Breast epithelium (tissue), 4 donors: ENCODE measurements at regions not wholly inside any gene's neighbourhood (a gene's known extent, or its start where the extent isn't known, plus 50 kb on each side); places are given as distances from the start of the nearest gene placed in this dataset.

Experiments used
- DNase-seq, 2 donors: peaks; one replicate each; pipeline ENCODE4 v3.0.0-alpha.2; 2019; ENCODE audit warnings: low spot score in 2 of 2
- H3K27ac ChIP-seq, 2 donors: fragments of 200-600 bp; sonication (generic) in 1 of 2; one replicate each; pipeline ENCODE4 v1.5.1; 2016 to 2019; ENCODE audit warnings: mild to moderate bottlenecking in 1 of 2
- H3K27me3 ChIP-seq, 2 donors: fragments of 200-600 bp; sonication (generic) in 1 of 2; one replicate each; pipeline versions ENCODE4 v1.5.1 to v1.6.0; 2017 to 2019; ENCODE audit warnings: control low read depth in 1 of 2, mild to moderate bottlenecking in 1 of 2
- H3K36me3 ChIP-seq: fragments of 200-600 bp; one replicate; pipeline ENCODE4 v1.5.1; 2019
- H3K4me1 ChIP-seq, 2 donors: fragments of 200-600 bp; sonication (generic); one replicate each; pipeline ENCODE4 v1.5.1; 2016 to 2019; ENCODE audit warnings: control low read depth in 1 of 2
- H3K4me3 ChIP-seq, 3 donors: fragments of 200-600 bp; sonication (generic); 1 replicate in 2 of 3; 2 replicates in 1 of 3; pipeline ENCODE4 v1.5.1; 2016 to 2019; ENCODE audit warnings: mild to moderate bottlenecking in 3 of 3, moderate library complexity in 2 of 3
- H3K9me3 ChIP-seq, 2 donors: fragments of 200-600 bp; sonication (generic) in 1 of 2; one replicate each; pipeline ENCODE4 v1.5.1; 2016 to 2019; ENCODE audit warnings: control low read depth in 1 of 2
- POLR2A ChIP-seq: fragments of 450-650 bp; IDR thresholded peaks from one replicate; pipeline ENCODE4 v1.6.1; 2016; ENCODE audit warnings: antibody characterized with exemption, mild to moderate bottlenecking, moderate library complexity
- POLR2AphosphoS5 ChIP-seq, 3 donors: sonication (generic); formaldehyde crosslinking; IDR thresholded peaks; one replicate each; pipeline ENCODE4 v1.6.1; 2017; ENCODE audit warnings: antibody characterized with exemption in 3 of 3
- intact Hi-C: fragments of 100-400 bp; cut with DNase I; formaldehyde crosslinking; loops from one replicate; pipeline ENCODE4 v1.15.1; 2023; ENCODE audit warnings: low total_unique reads
- TF ChIP-seq, protein P1 (sequence below), 3 donors: fragments of 450-650 bp; IDR thresholded peaks; one replicate each; pipeline ENCODE4 v1.5.1; 2016 to 2017; ENCODE audit warnings: antibody characterized with exemption in 3 of 3, mild to moderate bottlenecking in 3 of 3, moderate library complexity in 3 of 3

DNA sequence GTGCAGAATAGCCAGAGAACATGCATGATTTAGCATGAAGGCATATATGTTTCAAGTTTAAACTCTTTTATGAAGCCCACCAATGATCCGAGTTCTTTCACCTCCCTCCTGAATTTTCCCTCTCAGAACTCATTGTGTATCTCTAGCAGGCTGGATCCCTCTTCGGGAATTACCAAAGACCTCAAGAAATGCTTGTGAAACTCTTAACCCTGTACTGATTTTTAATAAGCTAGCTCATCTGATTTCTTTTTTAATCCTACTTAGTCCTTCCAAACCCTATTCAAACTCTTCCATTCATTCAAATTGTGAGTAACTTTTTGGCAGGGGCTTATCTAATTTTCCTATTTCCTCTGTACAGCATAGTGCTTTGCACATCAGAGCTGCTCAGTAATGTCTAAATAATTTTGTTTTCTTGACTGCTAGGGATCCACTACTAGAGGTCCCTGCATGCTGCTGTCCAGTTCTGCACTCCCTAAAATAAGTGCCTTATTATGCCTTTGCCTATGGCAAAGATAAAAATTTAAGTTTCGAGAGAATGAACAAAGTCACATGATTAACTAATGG is 723.8 kb downstream of the CDH11 start:
- no peak for DNase-seq
- Histone ChIP-seq H3K9me3 (no peaks in the 10 kb centered on the region), H3K4me1 (no peaks in the 10 kb centered on the region), H3K36me3 (no peaks in the 10 kb centered on the region), H3K27me3 (no peaks in the 10 kb centered on the region), H3K4me3 (no peak overlapping the region), H3K27ac (no peak overlapping the region)
- TF ChIP-seq POLR2AphosphoS5 (IDR thresholded peaks at IDR 0.05) (no peak), POLR2A (no peak)
- TF ChIP-seq, protein P1, sequence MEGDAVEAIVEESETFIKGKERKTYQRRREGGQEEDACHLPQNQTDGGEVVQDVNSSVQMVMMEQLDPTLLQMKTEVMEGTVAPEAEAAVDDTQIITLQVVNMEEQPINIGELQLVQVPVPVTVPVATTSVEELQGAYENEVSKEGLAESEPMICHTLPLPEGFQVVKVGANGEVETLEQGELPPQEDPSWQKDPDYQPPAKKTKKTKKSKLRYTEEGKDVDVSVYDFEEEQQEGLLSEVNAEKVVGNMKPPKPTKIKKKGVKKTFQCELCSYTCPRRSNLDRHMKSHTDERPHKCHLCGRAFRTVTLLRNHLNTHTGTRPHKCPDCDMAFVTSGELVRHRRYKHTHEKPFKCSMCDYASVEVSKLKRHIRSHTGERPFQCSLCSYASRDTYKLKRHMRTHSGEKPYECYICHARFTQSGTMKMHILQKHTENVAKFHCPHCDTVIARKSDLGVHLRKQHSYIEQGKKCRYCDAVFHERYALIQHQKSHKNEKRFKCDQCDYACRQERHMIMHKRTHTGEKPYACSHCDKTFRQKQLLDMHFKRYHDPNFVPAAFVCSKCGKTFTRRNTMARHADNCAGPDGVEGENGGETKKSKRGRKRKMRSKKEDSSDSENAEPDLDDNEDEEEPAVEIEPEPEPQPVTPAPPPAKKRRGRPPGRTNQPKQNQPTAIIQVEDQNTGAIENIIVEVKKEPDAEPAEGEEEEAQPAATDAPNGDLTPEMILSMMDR (IDR thresholded peaks at IDR 0.05), result no peak
- intact Hi-C loops, result no loop called here

- no peaks in the 10 kb centered on the region for H3K4me1 ChIP-seq
- intact Hi-C loops, result no loop called here
- H3K9me3 ChIP-seq, result no peaks in the 10 kb centered on the region
- H3K27me3 ChIP-seq, result no peaks in the 10 kb centered on the region
- H3K36me3 ChIP-seq, result no peaks in the 10 kb centered on the region
- DNase-seq, result no peak
- no peak overlapping the region for H3K27ac ChIP-seq
- TF ChIP-seq POLR2AphosphoS5 (IDR thresholded peaks at IDR 0.05), result no peak
- TF ChIP-seq POLR2A, result no peak
- TF ChIP-seq, protein P1 (IDR thresholded peaks at IDR 0.05), result no peak
- H3K4me3 ChIP-seq, result no peak overlapping the region
Measured at GRCh38 chr16:64397042-64397441, 724.8 kb downstream of the CDH11 start.

- TF ChIP-seq POLR2AphosphoS5 (IDR thresholded peaks at IDR 0.05) (no peak), POLR2A (no peak)
- TF ChIP-seq, protein P1 (IDR thresholded peaks at IDR 0.05), result no peak
- no peaks in the 10 kb centered on the region for H3K27me3 ChIP-seq
- H3K36me3 ChIP-seq, result no peaks in the 10 kb centered on the region
- DNase-seq, result no peak
- H3K4me3 ChIP-seq, result no peak overlapping the region
- H3K4me1 ChIP-seq, result no peaks in the 10 kb centered on the region
- no peak overlapping the region for H3K27ac ChIP-seq
- H3K9me3 ChIP-seq, result no peaks in the 10 kb centered on the region
- intact Hi-C loops, result no loop called here
Measured at GRCh38 chr16:64394061-64394460, 727.8 kb downstream of the CDH11 start.

DNA sequence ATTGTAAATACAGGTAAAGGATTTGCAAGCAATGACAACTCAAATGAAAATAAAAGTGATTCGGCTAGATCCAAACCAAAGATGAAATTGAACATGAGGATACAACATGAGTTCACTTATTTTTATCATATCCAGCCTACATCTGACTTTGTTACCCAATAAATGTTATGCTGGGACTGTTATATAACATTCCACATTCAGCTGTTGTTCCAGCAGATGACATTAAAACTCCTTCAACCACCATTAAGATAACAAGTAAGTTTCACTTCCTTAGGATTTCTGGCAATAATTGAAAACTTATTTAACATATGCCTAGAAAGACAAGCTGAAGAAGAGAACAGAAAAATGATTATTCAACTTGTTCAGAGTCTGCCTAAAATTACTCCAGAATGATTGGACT is 729.4 kb downstream of the CDH11 start:
- Histone ChIP-seq H3K9me3 (no peaks in the 10 kb centered on the region), H3K27ac (no peak overlapping the region), H3K27me3 (no peaks in the 10 kb centered on the region), H3K4me1 (no peaks in the 10 kb centered on the region), H3K4me3 (no peak overlapping the region), H3K36me3 (no peaks in the 10 kb centered on the region)
- DNase-seq, result no peak
- intact Hi-C loops, result no loop called here
- TF ChIP-seq, protein P1 (IDR thresholded peaks at IDR 0.05), result no peak
- TF ChIP-seq POLR2AphosphoS5 (IDR thresholded peaks at IDR 0.05) (no peak), POLR2A (no peak)

DNA sequence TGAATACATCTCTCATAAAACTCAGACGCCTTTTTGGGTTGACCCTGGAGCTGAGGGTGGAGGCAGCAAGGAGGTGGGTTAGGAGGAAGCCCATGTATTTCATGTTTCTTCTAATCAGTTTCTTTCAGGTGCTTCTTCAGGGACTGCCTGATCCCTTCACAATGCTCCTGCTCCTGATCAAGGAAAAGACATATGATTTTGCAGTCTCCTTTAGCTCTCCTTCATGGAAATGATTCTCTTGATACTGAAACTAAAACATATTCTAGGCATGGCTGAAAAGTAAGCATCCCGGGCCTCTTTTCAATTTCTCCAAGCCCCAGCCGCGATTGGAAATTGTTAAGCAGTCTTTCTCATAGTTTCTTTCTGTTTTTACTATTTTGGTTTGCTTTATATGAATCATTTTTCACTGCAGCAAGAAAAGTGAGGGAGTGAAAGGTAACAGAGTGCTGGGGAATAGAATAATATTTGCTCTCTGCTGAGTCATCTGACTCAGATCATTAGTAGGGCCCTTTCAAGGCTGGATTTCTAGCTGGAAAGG is 730.7 kb downstream of the CDH11 start:
- no peak for DNase-seq
- no peak for TF ChIP-seq POLR2A
- Histone ChIP-seq H3K9me3 (no peaks in the 10 kb centered on the region), H3K36me3 (no peaks in the 10 kb centered on the region), H3K4me3 (peak overlapping the region; percentile 1 to 17 (median 12)), H3K27me3 (no peaks in the 10 kb centered on the region), H3K4me1 (no peaks in the 10 kb centered on the region), H3K27ac (peak overlapping the region; percentile 12 to 28)
- intact Hi-C loops, result no loop called here

DNA sequence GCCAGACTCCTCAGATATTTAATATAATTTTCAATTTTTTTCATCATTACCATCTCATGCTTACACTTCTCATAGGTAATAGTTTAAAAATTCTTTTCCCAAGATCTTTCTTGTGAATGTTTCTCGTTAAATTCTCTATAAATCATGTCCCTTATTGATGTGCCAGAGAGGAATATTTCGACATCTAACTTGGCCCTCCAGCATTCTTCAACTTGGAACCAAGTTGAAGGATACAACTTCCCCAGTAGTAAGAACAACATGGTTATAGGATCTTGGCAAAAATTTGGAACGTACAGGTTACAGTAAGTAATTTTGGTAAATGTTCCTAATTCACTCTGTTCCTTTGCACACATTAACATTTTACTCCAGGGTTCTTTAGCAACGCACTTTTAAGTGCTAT is 731.8 kb downstream of the CDH11 start:
- intact Hi-C loops, result no loop called here
- no peak overlapping the region for H3K4me3 ChIP-seq
- H3K4me1 ChIP-seq, result no peaks in the 10 kb centered on the region
- no peaks in the 10 kb centered on the region for H3K9me3 ChIP-seq
- no peaks in the 10 kb centered on the region for H3K27me3 ChIP-seq
- no peak overlapping the region for H3K27ac ChIP-seq
- TF ChIP-seq POLR2AphosphoS5 (IDR thresholded peaks at IDR 0.05), result no peak
- TF ChIP-seq, protein P1 (IDR thresholded peaks at IDR 0.05), result no peak
- TF ChIP-seq POLR2A, result no peak
- H3K36me3 ChIP-seq, result no peaks in the 10 kb centered on the region
- DNase-seq, result no peak
